ENCODE measurements at regions not wholly inside any gene's neighbourhood (a gene's known extent, or its start where the extent isn't known, plus 50 kb on each side); places are given as distances from the start of the nearest gene placed in this dataset.

GRCh38 chr13:97171136-97171535 is 51.0 kb upstream of the MBNL2 start:
- no peak for TF ChIP-seq YY1 (IDR thresholded peaks at IDR 0.05; ENCODE audit: low read depth)
- no peak for TF ChIP-seq REST (IDR thresholded peaks at IDR 0.05; ENCODE audit: low read depth)
- TF ChIP-seq CEBPB (IDR thresholded peaks at IDR 0.05) = no peak

Measured in Ishikawa (cell line).